Muscle of arm (tissue), 1 donor: ENCODE measurements at regions not wholly inside any gene's neighbourhood (a gene's known extent, or its start where the extent isn't known, plus 50 kb on each side); places are given as distances from the start of the nearest gene placed in this dataset.
"Not testable (repeated sequence)": the region's sequence is repeated elsewhere in the genome, so short reads cannot be mapped to it uniquely, and the experiment has no call there.

Experiments
- DNase-seq: peaks from one replicate; pipeline ENCODE4 v3.0.0-alpha.2; 2013

- DNase-seq: no peak
Measured at GRCh38 chr3:147471741-147472140, 62.6 kb downstream of the ZIC1 start.

GRCh38 chr3:147472846-147473245, 63.7 kb downstream of the ZIC1 start:
- no peak for DNase-seq

GRCh38 chr3:147483145-147483544, 74.0 kb downstream of the ZIC1 start:
- no peak for DNase-seq

GRCh38 chr3:147483578-147483977, 74.4 kb downstream of the ZIC1 start:
- no peak for DNase-seq

GRCh38 chr3:147493065-147493464, 83.9 kb downstream of the ZIC1 start:
- DNase-seq: no peak

- DNase-seq: no peak
Measured at GRCh38 chr3:147493666-147494065, 84.5 kb downstream of the ZIC1 start.

- DNase-seq: peak; percentile 16
Measured at GRCh38 chr3:147497286-147497685, 88.1 kb downstream of the ZIC1 start.

GRCh38 chr3:147507638-147508286, 98.6 kb downstream of the ZIC1 start:
- DNase-seq: no peak

- DNase-seq: peak; percentile 46
Measured at GRCh38 chr3:147509448-147509847, 100.3 kb downstream of the ZIC1 start.

GRCh38 chr3:147513785-147514184, 104.6 kb downstream of the ZIC1 start:
- no peak for DNase-seq

- no peak for DNase-seq
Measured at GRCh38 chr3:147514366-147515160, 105.4 kb downstream of the ZIC1 start.

GRCh38 chr3:147518465-147518864, 109.3 kb downstream of the ZIC1 start:
- DNase-seq: no peak

GRCh38 chr3:147521646-147522045, 112.5 kb downstream of the ZIC1 start:
- no peak for DNase-seq

GRCh38 chr3:147522780-147523179, 113.6 kb downstream of the ZIC1 start:
- not testable (repeated sequence) for DNase-seq

- DNase-seq: no peak
Measured at GRCh38 chr3:147529551-147529950, 120.4 kb downstream of the ZIC1 start.

GRCh38 chr3:147538034-147538433, 128.9 kb downstream of the ZIC1 start:
- no peak for DNase-seq

- no peak for DNase-seq
Measured at GRCh38 chr3:147540921-147541320, 131.8 kb downstream of the ZIC1 start.

GRCh38 chr3:147544290-147544689, 135.1 kb downstream of the ZIC1 start:
- no peak for DNase-seq

- DNase-seq: no peak
Measured at GRCh38 chr3:147551491-147551890, 142.3 kb downstream of the ZIC1 start.

GRCh38 chr3:147554332-147554731, 145.2 kb downstream of the ZIC1 start:
- DNase-seq: no peak

- DNase-seq: no peak
Measured at GRCh38 chr3:147572970-147573340, 163.8 kb downstream of the ZIC1 start.

GRCh38 chr3:147574621-147575020, 165.5 kb downstream of the ZIC1 start:
- no peak for DNase-seq

GRCh38 chr3:147575391-147575790, 166.2 kb downstream of the ZIC1 start:
- no peak for DNase-seq

- no peak for DNase-seq
Measured at GRCh38 chr3:147582642-147583041, 173.5 kb downstream of the ZIC1 start.
